ENCODE measurements at regions not wholly inside any gene's neighbourhood (a gene's known extent, or its start where the extent isn't known, plus 50 kb on each side); places are given as distances from the start of the nearest gene placed in this dataset.

- H3K27ac Mint-ChIP-seq (ENCODE audit: unreplicated experiment): peak overlapping the region; percentile 29
- no peak for DNase-seq
- H3K4me1 Mint-ChIP-seq (ENCODE audit: low read depth, unreplicated experiment): peaks cover 22% of the 10 kb centered on the region
- Histone ChIP-seq H3K9me3 (peaks cover 25% of the 10 kb centered on the region), H3K36me3 (ENCODE audit: control insufficient read depth, insufficient read depth, low read length) (no peaks in the 10 kb centered on the region), H3K4me3 (ENCODE audit: low read depth, low read length) (no peak overlapping the region), H3K4me1 (peaks cover 40% of the 10 kb centered on the region), H3K27me3 (replicated peaks; ENCODE audit: control insufficient read depth, insufficient read depth, low read length) (no peaks in the 10 kb centered on the region)
- no peaks in the 10 kb centered on the region for H3K27me3 Mint-ChIP-seq (ENCODE audit: insufficient read depth, unreplicated experiment)
- no peak for TF ChIP-seq CTCF (IDR thresholded peaks at IDR 0.05; ENCODE audit: insufficient read depth in 1 of 2, low read depth in 1 of 2, low read length in 1 of 2, severe bottlenecking in 1 of 2, unreplicated experiment in 1 of 2)
- BruUV-seq (replicated peaks): no TSS peak
- intact Hi-C loops (cut with micrococcal nuclease; ENCODE audit: unreplicated experiment): loop anchor here (1.0 kb wide), 1 partner anchor 14 kb away; no protein-coding TSS in a partner anchor
- H3K4me3 Mint-ChIP-seq (ENCODE audit: unreplicated experiment): no peak overlapping the region
- no peaks in the 10 kb centered on the region for H3K36me3 Mint-ChIP-seq (ENCODE audit: insufficient read depth, unreplicated experiment)
- POLR2A ChIA-PET: no interaction called here
- CTCF ChIA-PET: no interaction called here
- peaks cover 44% of the 10 kb centered on the region for H3K9me3 Mint-ChIP-seq (ENCODE audit: unreplicated experiment)
These were observed 97.3 kb upstream of the MBL2 start for GRCh38 chr10:52869864-52870263.

- Mint-ChIP-seq H3K9me3 (ENCODE audit: unreplicated experiment) (peaks cover 38% of the 10 kb centered on the region), H3K4me1 (ENCODE audit: low read depth, unreplicated experiment) (peaks cover 5% of the 10 kb centered on the region), H3K27ac (ENCODE audit: unreplicated experiment) (no peak overlapping the region), H3K27me3 (ENCODE audit: insufficient read depth, unreplicated experiment) (no peaks in the 10 kb centered on the region), H3K4me3 (ENCODE audit: unreplicated experiment) (no peak overlapping the region), H3K36me3 (ENCODE audit: insufficient read depth, unreplicated experiment) (no peaks in the 10 kb centered on the region)
- Histone ChIP-seq H3K9me3 (peaks cover 22% of the 10 kb centered on the region), H3K4me3 (ENCODE audit: low read depth, low read length) (no peak overlapping the region), H3K4me1 (peaks cover 13% of the 10 kb centered on the region), H3K36me3 (ENCODE audit: control insufficient read depth, insufficient read depth, low read length) (no peaks in the 10 kb centered on the region), H3K27me3 (replicated peaks; ENCODE audit: control insufficient read depth, insufficient read depth, low read length) (no peaks in the 10 kb centered on the region)
- BruUV-seq (replicated peaks): no TSS peak
- intact Hi-C loops (cut with micrococcal nuclease; ENCODE audit: unreplicated experiment): no loop called here
- CTCF ChIA-PET: no interaction called here
- POLR2A ChIA-PET: no interaction called here
- DNase-seq: no peak
- TF ChIP-seq CTCF (IDR thresholded peaks at IDR 0.05; ENCODE audit: insufficient read depth in 1 of 2, low read depth in 1 of 2, low read length in 1 of 2, severe bottlenecking in 1 of 2, unreplicated experiment in 1 of 2): no peak
These were observed 92.6 kb upstream of the MBL2 start for GRCh38 chr10:52865213-52865612.

- Mint-ChIP-seq H3K27me3 (ENCODE audit: insufficient read depth, unreplicated experiment) (no peaks in the 10 kb centered on the region), H3K9me3 (ENCODE audit: unreplicated experiment) (peaks cover 31% of the 10 kb centered on the region), H3K4me3 (ENCODE audit: unreplicated experiment) (no peak overlapping the region), H3K4me1 (ENCODE audit: low read depth, unreplicated experiment) (no peaks in the 10 kb centered on the region), H3K36me3 (ENCODE audit: insufficient read depth, unreplicated experiment) (no peaks in the 10 kb centered on the region), H3K27ac (ENCODE audit: unreplicated experiment) (no peak overlapping the region)
- TF ChIP-seq CTCF (IDR thresholded peaks at IDR 0.05; ENCODE audit: insufficient read depth in 1 of 2, low read depth in 1 of 2, low read length in 1 of 2, severe bottlenecking in 1 of 2, unreplicated experiment in 1 of 2): no peak
- Histone ChIP-seq H3K4me1 (peaks cover 6% of the 10 kb centered on the region), H3K9me3 (peaks cover 14% of the 10 kb centered on the region), H3K27me3 (replicated peaks; ENCODE audit: control insufficient read depth, insufficient read depth, low read length) (no peaks in the 10 kb centered on the region), H3K36me3 (ENCODE audit: control insufficient read depth, insufficient read depth, low read length) (no peaks in the 10 kb centered on the region), H3K4me3 (ENCODE audit: low read depth, low read length) (no peak overlapping the region)
- CTCF ChIA-PET: interaction anchor here (1.2 kb wide), 1 partner anchor 46 kb away, joined by 4 read pairs; no protein-coding TSS in a partner anchor
- POLR2A ChIA-PET: no interaction called here
- peak in 1 of 2 experiments; percentile 29 for DNase-seq
- intact Hi-C loops (cut with micrococcal nuclease; ENCODE audit: unreplicated experiment): no loop called here
- BruUV-seq (replicated peaks): no TSS peak
These were observed 91.9 kb upstream of the MBL2 start for GRCh38 chr10:52864201-52865106.
